ENCODE measurements at regions not wholly inside any gene's neighbourhood (a gene's known extent, or its start where the extent isn't known, plus 50 kb on each side); places are given as distances from the start of the nearest gene placed in this dataset.

DNA sequence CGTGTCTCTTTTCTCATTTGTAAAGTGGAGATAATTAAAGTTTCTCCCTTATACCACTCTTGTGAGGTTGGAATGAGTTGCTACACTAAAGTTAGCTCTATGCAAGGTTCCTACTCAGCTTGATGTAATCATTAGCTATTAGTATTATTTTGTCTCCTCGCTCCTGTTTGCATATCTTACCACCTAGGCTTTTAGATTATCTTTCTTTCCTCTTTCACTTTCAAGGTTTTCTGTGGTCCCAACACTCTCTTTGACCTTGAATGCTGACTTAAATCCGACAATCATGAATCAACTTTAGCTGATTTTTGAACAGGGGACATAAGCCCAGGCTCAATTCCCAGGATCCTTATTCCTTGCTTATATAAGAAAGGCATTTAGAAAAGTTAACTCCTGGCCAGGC, 769.7 kb upstream of the GRM7 start:
- DNase-seq (ENCODE audit: low read depth in 2 of 2), result no peak

DNA sequence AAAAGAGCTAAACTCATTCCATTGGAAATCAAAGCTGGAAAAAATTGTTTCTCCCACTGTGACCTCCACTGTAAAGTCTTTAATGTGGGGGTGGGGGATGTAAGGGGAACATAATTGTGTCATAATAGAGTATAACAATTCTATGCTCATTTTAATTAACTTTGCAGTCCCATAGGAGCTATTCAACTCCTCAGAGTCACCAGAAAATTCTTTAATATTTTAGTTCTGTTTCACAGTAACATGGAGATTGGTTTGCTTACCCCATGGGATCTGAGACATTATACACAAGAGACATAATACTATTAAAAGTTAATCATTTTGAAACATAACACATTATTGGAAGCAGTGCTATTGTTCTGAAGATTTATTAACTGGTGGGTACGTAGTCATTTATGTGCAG, 765.9 kb upstream of the GRM7 start:
- no peak for DNase-seq (ENCODE audit: low read depth in 2 of 2)

DNA sequence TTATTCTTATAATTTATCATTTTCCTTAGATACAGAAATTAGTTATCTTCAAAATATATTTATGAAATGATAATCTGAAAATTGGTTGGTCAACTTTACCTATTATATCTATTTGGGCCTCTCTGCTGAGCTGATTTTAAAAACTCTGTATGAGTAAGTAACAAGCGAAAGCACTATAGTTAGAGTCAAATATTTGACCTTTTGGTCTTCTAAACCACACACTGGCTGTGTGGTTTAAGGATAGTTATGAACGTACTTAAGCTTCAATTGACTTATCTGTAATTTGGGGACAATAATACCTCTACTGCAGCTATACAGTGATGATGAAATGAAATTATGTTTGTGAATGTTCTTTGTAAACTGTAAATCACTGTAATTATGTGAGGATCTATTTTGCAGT, 763.9 kb upstream of the GRM7 start:
- no peak for DNase-seq (ENCODE audit: low read depth in 2 of 2)

DNA sequence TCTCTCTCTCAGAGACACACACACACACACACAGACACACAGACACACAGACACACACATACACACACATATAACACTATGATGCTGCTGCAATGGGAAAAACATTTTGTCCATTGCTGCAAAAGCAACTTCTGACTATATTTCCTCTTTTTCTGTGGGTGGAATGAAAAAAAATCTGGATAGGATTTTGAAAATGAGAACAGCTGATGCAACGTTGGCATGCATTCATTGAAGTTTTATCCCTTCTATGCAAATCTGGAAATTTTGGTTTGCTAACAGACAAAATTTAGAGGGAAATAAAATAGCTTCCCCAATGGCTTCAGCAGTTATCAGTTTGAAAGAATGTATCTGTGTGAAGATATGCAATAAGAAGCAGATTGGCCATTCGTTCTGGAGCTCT, 763.4 kb upstream of the GRM7 start:
- DNase-seq (ENCODE audit: low read depth in 2 of 2), result no peak

DNA sequence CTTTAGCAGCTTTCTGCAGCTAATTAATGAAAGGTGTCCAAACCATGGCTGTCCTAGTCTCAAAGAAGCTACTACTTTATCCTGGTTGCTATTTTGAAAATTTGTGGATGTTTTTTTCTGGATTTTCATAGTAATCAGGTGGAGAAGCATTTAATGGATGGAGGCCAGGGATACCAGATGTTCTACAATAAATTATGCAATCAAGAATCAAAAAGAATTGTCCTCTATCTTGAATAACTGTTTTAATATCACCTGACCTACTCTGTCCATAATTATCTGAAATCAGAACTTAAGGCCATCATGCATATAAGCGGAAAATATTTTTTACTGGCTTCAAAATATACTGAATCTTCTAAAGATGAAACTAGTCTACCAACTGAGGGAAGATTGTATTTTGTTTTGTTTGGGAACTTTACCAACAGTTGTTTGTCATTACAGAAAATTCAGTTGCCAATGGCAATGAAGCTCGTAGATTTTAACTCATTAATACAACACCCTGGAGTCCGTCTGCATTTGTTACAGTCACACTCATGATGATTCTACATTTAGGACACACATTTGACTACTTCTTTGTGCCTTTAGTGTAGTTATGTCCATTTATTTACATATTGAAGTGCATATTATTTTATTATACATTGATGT, 762.3 kb upstream of the GRM7 start:
- no peak for DNase-seq (ENCODE audit: low read depth in 2 of 2)

DNA sequence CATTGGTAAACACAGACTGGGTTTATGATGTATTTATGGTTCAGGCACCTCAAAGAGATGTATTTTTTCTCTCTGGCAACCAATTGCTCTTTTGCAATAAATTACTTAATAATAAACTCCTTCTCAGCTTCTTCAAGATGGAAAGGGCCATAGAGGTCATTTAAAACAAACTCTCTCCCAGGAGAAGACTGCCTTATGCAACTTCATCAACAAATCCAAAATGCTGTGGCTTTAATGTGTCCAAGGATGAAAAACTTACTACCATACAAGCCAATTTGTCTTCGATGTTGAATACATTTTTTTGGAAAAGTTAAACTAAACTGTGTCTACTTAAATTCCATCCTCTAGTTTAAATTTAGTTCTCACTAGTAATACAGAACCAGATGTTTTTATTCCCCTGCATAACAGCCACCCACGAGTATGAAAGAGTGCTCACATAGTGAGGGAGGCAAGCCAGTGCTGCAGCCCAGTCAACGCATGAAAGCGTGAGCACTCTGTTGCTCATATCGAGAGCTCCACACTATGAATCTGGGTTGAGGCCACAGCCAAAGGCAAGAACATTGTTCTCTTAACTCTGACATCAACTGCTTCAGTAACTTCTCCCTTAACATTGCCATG, 761.3 kb upstream of the GRM7 start:
- no peak for DNase-seq (ENCODE audit: low read depth in 2 of 2)

DNA sequence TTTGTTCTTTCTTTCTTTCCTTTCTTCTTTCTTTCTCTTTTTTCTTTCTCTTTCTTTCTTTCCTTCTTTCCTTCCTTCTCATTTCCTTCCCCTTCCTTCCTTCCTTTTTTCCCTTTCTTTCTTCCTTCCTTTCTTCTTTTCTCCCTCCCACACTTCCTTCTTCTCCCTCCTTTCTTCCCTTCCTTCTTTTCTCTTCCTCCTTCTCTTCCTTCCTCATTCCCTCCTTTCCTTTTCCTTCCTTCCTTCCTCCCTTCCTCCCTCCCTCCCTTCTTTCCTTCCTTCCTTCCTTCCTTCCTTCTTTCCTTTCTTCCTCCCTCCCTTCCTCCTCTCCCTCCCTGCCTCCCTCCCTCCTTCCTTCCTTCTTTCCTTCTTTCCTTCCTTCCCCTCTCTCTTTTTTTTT, 755.7 kb upstream of the GRM7 start:
- no peak for DNase-seq (ENCODE audit: low read depth in 2 of 2)

DNA sequence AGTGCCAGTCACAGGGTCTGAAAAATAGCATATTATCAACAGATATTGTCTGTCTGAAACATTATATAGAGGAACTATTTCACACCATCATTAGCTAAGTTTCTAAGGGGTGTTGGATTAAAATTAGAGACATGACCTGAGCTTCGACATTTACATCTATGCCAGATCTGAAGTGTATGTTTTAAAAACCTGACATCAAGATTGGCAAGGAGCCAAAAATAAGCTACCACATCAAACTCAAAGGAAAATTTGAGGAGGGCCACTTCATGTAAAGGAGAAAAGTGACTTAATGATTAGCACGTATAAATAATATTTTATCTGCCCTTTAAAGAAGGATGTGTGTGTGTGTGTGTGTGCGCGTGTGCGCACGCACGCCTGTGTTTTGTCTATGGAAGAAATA, 752.0 kb upstream of the GRM7 start:
- DNase-seq (ENCODE audit: low read depth in 2 of 2), result no peak

DNA sequence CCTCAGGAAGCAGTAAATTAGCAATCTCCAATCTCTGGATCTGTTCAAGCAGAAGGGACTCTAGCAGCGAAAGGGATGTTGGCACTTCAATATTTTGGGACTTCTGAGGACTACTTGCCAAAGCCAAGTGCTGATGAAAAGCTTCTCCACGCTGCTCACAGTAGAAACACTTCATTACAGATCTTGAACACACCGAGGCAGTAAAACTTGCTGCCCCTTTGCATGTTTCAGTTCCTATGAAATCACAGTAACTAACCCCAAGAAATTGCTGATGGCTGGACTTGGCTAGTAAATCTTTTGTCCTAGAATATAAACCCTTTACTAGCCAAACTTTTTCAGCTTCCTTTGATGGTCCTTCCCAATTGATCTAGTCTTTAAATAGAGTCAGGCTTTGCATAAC, 750.5 kb upstream of the GRM7 start:
- no peak for DNase-seq (ENCODE audit: low read depth in 2 of 2)

DNA sequence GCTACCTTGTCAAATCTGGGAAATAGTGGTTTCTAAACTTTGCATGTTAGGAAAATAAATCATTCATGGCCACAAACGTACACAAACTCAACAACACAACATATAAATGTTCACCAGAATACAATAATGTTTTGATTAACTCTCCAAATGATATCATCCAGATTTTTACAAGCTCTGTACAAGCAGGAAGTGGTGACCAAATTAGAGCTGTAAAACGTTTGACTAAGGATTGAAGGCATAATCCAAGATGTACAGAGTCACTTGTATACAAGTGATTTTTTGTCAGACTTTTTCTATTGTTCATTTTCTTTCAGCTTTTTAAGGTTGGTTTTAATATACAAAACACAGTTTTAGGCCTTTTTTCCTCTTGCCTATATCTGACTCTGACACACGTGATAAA, 748.4 kb upstream of the GRM7 start:
- no peak for DNase-seq (ENCODE audit: low read depth in 2 of 2)

DNA sequence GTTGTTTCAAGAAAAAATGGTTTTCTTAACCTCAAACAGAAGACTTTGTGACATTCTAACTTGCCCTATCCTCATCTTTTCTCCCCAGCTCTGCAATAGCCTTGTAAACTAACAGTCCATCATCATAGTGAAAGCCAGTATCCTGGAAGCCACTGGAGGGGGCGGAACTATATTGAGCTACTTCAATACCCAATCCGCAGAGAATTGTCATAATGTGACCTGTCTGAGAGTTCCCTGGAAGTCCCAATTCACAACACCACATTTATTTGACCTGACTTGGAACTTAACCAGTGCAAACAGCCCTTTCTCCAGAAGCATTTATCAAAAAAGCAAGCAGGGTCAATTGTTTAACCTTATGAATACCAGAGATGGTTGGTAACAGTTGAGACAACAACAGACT, 747.6 kb upstream of the GRM7 start:
- DNase-seq (ENCODE audit: low read depth in 2 of 2), result no peak

DNA sequence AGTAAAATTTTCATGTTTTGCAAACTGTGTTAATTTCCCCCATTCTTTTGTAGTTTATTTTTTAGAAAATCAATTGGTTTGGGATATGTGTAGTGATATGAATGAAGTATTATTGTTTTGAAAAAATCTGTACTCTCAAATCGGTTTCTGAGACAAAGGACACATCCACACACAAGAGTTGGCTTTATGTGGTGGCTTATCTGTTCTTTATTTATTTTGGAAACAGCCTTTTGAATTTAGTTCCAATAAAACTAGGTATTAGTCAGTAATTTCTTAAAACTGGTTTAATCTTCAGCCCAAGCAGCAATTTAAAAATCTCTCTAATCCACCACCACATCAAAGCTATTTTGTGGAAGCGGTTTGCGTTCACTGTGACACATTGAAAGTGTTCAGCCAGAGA, 741.5 kb upstream of the GRM7 start:
- no peak for DNase-seq (ENCODE audit: low read depth in 2 of 2)

DNA sequence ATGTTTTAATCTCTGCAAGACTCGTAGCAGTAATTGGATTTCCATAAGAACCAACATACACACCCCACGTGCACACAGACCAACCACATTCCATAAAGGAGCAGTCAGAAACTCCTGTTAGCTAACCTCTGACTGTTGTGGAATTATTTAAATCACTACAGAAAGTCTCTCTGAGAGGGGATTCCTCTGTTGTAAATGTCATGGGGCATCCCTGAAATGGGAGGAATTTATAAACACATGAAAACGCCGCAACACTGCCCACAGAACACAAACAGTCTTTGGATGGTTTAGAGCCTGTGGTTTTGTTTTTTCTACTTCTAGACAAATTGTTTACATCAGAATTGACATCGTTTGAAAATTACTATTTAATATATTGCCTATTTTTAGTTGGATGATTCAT, 740.1 kb upstream of the GRM7 start:
- no peak for DNase-seq (ENCODE audit: low read depth in 2 of 2)

DNA sequence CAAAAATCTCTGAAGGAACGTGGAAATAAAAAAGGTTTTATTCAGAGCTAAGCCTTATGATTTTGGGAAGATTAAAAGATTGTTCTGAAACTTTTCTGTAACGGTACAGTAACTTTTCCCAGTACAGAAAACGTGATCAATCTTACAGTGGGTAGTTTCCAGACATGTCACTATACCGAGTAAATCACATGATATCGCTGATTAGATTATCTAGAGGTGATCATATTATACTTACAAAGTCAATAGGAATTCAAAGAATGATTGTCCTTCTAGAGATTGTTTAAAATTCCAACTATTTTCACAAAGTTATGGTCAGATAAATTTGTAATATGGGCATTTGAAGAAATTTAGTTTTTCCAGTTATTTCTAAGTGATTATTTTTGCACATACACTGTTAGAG, 736.0 kb upstream of the GRM7 start:
- no peak for DNase-seq (ENCODE audit: low read depth in 2 of 2)

DNA sequence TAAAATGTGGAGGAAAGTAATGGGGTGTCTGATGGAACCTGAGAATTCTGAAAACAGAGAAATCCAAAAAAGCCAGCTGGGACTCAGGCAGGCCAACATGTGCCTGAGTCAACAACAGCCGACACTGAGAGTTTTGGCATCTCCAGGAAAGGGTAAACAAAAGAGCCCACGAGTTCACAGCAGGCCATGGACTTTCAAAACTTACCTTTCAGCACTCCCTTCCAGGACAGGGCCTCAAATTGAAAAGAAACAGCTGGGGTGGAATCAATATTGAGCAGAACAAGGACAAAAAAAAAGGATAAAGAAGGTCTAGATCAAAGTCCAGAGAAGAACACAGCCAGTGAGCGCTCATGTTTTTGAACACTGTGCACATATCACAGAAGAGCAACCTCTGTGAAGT, 735.4 kb upstream of the GRM7 start:
- DNase-seq (ENCODE audit: low read depth in 2 of 2), result no peak

DNA sequence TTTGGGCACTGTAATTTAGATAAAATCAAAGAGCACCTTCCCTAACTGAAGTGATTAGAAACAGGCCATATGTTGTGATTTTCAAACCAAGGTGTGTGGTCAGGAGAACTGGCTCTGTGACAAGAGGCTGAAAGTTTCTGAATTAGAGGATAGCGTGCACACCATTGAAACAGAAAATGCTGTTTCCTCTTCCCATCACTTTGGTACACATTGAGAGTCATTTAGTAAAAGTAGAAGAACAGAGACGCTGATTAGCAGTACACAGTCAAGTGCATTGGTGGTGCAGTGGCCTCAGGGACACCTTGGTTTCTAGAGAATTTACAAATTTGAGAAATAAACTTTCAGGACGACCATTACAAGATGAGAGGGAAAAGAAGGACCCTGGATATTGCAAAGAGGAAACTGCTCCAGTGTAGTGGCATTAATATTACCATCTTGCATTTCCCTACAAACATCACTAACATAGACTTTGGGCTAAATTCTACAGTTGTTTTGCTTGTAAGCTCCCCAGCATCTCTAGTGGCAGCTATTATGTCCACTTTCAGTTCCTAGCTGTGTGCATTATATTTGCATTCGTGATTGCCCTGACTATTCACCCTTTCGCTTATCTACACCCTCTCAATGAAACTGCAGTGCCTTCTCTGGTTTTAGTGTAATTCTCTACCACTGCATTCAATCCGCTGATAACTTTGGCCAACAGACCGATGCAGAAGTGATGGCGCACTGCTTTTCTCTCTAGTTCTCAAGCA, 728.1 kb upstream of the GRM7 start:
- DNase-seq (ENCODE audit: low read depth in 2 of 2), result no peak

DNA sequence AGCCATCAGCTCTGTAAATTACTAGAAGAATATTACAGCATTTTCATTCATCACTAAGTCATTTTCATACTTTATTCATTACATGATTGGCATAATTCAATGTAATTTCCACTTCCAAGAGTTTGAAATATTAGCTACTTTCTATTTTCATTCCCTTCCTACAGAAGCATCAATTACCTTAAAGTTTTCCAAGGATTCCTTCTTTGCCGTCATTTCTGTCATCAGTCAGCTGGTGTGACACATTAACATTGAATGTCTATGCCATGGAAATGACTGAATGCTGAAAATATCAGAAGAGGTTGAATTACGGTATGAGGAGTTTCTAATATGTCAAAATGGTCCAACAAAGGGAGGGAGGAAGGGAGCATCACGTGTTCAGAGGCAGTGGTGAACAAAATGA, 718.2 kb upstream of the GRM7 start:
- DNase-seq (ENCODE audit: low read depth in 2 of 2), result no peak

DNA sequence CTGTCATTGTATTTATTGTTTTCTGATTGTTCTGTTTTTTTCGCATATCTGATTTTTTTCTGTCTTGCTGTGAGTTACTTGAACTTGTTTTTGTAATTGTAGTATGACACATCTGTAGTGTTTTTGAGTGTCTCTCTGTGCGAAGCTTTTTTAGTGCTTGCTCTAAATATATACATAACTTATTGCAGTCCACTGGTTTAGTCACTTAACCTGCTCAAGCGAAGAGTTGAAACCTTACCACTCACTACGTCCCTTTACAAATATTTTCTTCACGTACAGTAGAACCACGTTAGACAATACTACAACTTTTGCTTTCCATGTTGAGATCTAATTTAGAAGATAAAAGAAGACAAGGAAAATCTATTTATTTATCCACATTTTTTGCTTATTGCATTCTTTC, 713.0 kb upstream of the GRM7 start:
- DNase-seq (ENCODE audit: low read depth in 2 of 2), result no peak

DNA sequence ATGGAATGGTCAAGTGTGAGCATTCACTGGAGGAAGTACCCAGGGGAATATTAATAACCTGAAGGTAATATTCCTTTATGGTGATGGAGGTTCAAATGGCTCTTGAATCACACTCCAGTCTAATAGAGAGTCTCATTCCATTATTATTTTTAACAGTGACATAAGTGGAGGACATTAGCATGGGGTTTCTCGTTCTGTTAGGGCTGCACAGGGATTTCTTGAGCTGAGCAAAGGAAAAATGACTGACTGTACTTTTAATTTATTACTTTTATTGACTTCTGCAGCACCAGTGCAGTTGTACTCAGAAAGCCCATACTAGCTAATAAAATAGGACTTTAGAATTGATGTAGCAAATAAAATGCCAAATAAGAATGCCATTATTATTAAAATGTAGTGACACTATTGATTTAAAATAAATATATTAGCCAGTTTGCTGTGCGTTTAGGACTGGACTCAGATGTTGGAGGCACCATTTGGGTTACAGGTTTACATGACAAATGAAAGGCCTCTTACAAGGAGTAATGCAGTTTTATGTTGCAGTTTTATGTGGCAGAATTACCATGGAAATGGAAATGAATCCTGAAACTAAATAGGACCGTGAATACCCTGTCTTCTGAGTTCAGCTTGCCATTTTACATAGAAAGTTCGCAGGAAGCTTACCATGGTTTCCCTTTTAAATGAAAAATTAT, 705.1 kb upstream of the GRM7 start:
- DNase-seq (ENCODE audit: low read depth in 2 of 2), result no peak

DNA sequence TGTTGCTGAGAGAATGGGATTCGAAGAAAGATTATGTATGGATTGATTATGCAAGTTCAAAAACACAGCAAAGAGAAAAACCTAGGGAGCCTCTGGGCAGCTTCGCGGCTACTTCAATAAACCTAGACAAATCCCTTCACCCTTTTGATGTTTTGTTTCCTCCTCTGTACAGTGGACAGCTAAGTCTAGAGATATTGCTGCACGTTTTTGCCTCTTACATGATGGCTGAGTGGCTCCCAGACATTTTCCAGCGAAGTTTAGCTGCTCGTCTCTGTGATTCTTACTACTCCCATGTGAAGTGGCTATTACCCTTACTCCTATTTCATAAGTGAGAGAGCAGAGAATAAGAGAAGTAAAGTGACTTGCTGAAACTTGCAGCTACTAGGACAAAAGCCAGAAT, 695.0 kb upstream of the GRM7 start:
- DNase-seq (ENCODE audit: low read depth in 2 of 2), result no peak

DNA sequence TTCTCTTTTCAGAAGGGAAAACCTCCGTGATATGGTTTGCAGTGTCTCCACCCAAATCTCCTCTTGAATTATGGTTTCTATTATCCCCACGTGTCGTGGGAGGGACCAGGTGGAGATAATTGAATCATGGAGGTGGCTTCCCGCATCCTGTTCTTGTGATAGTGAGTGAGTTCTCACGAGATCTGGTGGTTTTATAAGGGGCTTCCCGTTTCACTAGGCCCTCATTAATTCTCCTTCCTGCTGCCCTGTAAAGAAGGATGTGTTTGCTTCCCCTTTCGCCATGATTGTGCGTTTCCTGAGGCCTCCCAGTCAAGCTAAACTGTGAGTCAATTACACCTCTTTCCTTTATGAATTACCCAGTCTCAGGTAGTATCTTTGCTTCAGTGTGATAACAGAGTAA, 692.7 kb upstream of the GRM7 start:
- DNase-seq (ENCODE audit: low read depth in 2 of 2), result no peak

DNA sequence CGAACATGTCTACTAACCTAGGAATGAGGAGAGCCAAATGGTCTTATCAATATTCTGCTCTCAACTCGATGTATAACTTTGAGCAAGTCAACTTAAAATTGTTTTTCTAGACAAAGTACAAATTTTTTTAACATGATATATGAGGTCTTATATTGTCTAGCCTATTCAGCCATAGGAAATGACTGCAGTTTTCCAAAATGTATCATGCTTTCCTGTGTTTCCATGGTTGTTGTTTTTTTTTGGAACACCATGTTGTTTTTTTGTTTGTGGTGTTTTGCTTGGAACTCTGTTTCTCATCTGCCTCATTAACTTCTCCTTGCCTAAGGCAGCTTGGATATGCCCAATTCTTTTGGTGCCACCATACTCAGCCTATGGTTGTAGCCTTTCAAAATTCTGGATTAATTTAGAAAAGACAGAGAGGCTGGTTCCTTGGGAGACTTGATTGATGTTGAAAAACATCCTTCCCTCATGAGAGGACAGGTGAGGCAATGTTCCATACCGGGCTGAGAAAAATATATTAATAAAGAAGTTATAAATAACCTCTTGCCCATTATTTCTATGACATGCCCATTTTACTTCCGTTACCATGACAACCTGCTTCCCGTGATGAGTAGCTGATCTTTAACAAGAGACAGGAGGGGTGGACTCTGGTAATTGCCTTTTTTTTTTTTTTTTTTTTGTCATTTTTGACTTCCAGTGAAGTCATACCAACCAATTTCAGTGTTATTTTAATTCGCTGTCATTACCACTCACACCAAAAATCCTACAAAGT, 687.9 kb upstream of the GRM7 start:
- no peak for DNase-seq (ENCODE audit: low read depth in 2 of 2)

Measured in stimulated activated CD8-positive, alpha-beta memory T cell treated with anti-CD3 and anti-CD28 coated beads, Interleukin-7, amount 100 ng/mL, for 1 hour (primary cell).